HepG2 (cell line): ENCODE measurements at regions not wholly inside any gene's neighbourhood (a gene's known extent, or its start where the extent isn't known, plus 50 kb on each side); places are given as distances from the start of the nearest gene placed in this dataset.

Experiments
- ATAC-seq: fragments of 200-7000 bp; cut with Tn5 transposase; 3 replicates; pipeline ENCODE4 v1.9.1; 2020; ENCODE audit warnings: mild to moderate bottlenecking, moderate library complexity
- BruUV-seq: library from RNA; stranded (reverse); fragments of 400-500 nt; replicated peaks from 2 replicates; lab custom pipeline; 2021; lab: Mats Ljungman, UMichigan
- CTCF ChIA-PET: fragments of 300-600 bp; formaldehyde crosslinking; extraction: SDS; loops from one replicate; lab custom pipeline; 2021; ENCODE audit warnings: low total read pairs, inconsistent platforms, low intra/inter-chr PET ratio; lab: Yijun Ruan, JAX
- POLR2A ChIA-PET: fragments of 350-600 bp; sonication (Branson Sonifier 250); formaldehyde crosslinking; loops from one replicate; lab custom pipeline; 2020; ENCODE audit warnings: antibody characterized with exemption, inconsistent platforms; lab: Yijun Ruan, JAX
- DNase-seq: peaks from one replicate; pipeline ENCODE4 v3.0.0-alpha.2; 2015; ENCODE audit warnings: low spot score
- FAIRE-seq: peaks from 3 replicates; lab custom pipeline; 2011; peaks lifted over from hg19 to GRCh38; lab: Jason Lieb, UNC
- H2AFZ ChIP-seq: one replicate; pipeline ENCODE4 v1.6.1; 2011; ENCODE audit warnings: low read length, inconsistent platforms
- H3K27ac ChIP-seq: fragments of 300-600 bp; 3 replicates; pipeline ENCODE4 v1.8.0; 2011; ENCODE audit warnings: mixed run types, mild to moderate bottlenecking, mixed read lengths, low read length, inconsistent platforms; ENCODE audit not compliant: insufficient read depth; ENCODE audit errors: extremely low read length
- H3K27me3 ChIP-seq, 2 experiments: fragments of 200-600 bp in 1 of 2; 2 replicates in 1 of 2; 3 replicates in 1 of 2; pipeline versions ENCODE4 v1.6.0 to v1.8.0; 2011; ENCODE audit warnings: low read length in 2 of 2, mild to moderate bottlenecking in 2 of 2, moderate library complexity in 2 of 2, inconsistent platforms in 1 of 2; ENCODE audit not compliant: insufficient read depth in 2 of 2, control insufficient read depth in 1 of 2
- H3K36me3 ChIP-seq, 2 experiments: fragments of 200-600 bp in 1 of 2; replicated peaks in 1 of 2; 2 replicates in 1 of 2; 3 replicates in 1 of 2; pipeline versions ENCODE4 v1.5.1 to v1.8.0; 2011; ENCODE audit warnings: low read length in 2 of 2, inconsistent platforms in 1 of 2; ENCODE audit not compliant: insufficient read depth in 2 of 2, control insufficient read depth in 1 of 2
- H3K4me1 ChIP-seq: 2 replicates; pipeline ENCODE4 v1.5.1; 2012; ENCODE audit warnings: low read length, inconsistent platforms; ENCODE audit not compliant: insufficient read depth
- H3K4me2 ChIP-seq: 2 replicates; pipeline ENCODE4 v1.6.0; 2011; ENCODE audit warnings: low read depth, low read length, inconsistent platforms
- H3K4me3 ChIP-seq, 3 experiments: fragments of 200-600 bp in 1 of 3; sonication (generic), shearing (Covaris generic) in 1 of 3; replicated peaks in 1 of 3; 2 replicates each; pipeline ENCODE4 v1.5.1; 2011 to 2016; ENCODE audit warnings: low read length in 3 of 3, inconsistent platforms in 2 of 3, low read depth in 2 of 3, mild to moderate bottlenecking in 2 of 3, control low read depth in 1 of 3, mixed read lengths in 1 of 3; ENCODE audit not compliant: insufficient read depth in 1 of 3
- H3K79me2 ChIP-seq: one replicate; pipeline ENCODE4 v1.6.1; 2011; ENCODE audit warnings: low read length, inconsistent platforms; ENCODE audit not compliant: insufficient read depth
- H3K9ac ChIP-seq: 2 replicates; pipeline ENCODE4 v1.6.0; 2011; ENCODE audit warnings: mild to moderate bottlenecking, low read depth, low read length, inconsistent platforms; ENCODE audit not compliant: insufficient read depth
- H3K9me3 ChIP-seq: 2 replicates; pipeline ENCODE4 v1.5.1; 2012; ENCODE audit warnings: mild to moderate bottlenecking, low read length
- H4K20me1 ChIP-seq: 2 replicates; pipeline ENCODE4 v1.6.0; 2011; ENCODE audit warnings: inconsistent platforms, mild to moderate bottlenecking, low read length, moderate library complexity; ENCODE audit not compliant: insufficient read depth
- BHLHE40 ChIP-seq: IDR thresholded peaks from 2 replicates; pipeline ENCODE4 v1.6.1; 2011; ENCODE audit warnings: low read length, improper control_type of control experiment
- EHMT2 ChIP-seq: fragments of 200-600 bp; sonication (generic); IDR thresholded peaks from 2 replicates; pipeline ENCODE4 v1.7.0; 2017; ENCODE audit warnings: antibody characterized with exemption, low read depth, low read length, borderline replicate concordance
- HOXA5 ChIP-seq: sonication (generic); formaldehyde crosslinking; IDR thresholded peaks from 2 replicates; pipeline ENCODE4 v1.4.0; 2020; ENCODE audit warnings: missing genetic modification reagents
- KAT7 ChIP-seq: IDR thresholded peaks from 2 replicates; pipeline ENCODE4 v1.6.1; 2018; ENCODE audit warnings: borderline replicate concordance, missing compliant biosample characterization
- KDM5B ChIP-seq: sonication (generic); formaldehyde crosslinking; IDR thresholded peaks from 2 replicates; pipeline ENCODE4 v1.4.0; 2020; ENCODE audit warnings: missing genetic modification reagents, mild to moderate bottlenecking, borderline replicate concordance
- MYPOP ChIP-seq: sonication (generic); formaldehyde crosslinking; IDR thresholded peaks from 2 replicates; pipeline ENCODE4 v1.8.1; 2023; ENCODE audit warnings: mild to moderate bottlenecking, moderate library complexity, missing genetic modification reagents
- PLSCR1 ChIP-seq: sonication (generic); formaldehyde crosslinking; IDR thresholded peaks from 2 replicates; pipeline ENCODE4 v1.5.0; 2020; ENCODE audit warnings: missing genetic modification reagents, mild to moderate bottlenecking, borderline replicate concordance
- SAP130 ChIP-seq: IDR thresholded peaks from 2 replicates; pipeline ENCODE4 v1.6.1; 2016; ENCODE audit warnings: low read depth
- ZNF569 ChIP-seq: sonication (generic); formaldehyde crosslinking; IDR thresholded peaks from 2 replicates; pipeline ENCODE4 v1.5.0; 2020; ENCODE audit warnings: mild to moderate bottlenecking, missing genetic modification reagents, moderate library complexity, borderline replicate concordance
- WGBS: methylation state at CpG from one replicate; pipeline ENCODE4 v1.1.6; 2017; ENCODE audit warnings: low lambda C conversion rate; 5-methylcytosine and 5-hydroxymethylcytosine counted together
- in situ Hi-C: cut with HindIII; loops from 2 replicates; pipeline ENCODE4 v1.10.0; 2017; ENCODE audit warnings: low pct_unique_long_range_greater_than_20kb; ENCODE audit not compliant: extremely low pct_ligation_motif_present
- intact Hi-C: fragments of 100-400 bp; cut with micrococcal nuclease; formaldehyde crosslinking; loops from one replicate; pipeline ENCODE4 v1.10.0; 2022; ENCODE audit not compliant: unreplicated experiment

DNA sequence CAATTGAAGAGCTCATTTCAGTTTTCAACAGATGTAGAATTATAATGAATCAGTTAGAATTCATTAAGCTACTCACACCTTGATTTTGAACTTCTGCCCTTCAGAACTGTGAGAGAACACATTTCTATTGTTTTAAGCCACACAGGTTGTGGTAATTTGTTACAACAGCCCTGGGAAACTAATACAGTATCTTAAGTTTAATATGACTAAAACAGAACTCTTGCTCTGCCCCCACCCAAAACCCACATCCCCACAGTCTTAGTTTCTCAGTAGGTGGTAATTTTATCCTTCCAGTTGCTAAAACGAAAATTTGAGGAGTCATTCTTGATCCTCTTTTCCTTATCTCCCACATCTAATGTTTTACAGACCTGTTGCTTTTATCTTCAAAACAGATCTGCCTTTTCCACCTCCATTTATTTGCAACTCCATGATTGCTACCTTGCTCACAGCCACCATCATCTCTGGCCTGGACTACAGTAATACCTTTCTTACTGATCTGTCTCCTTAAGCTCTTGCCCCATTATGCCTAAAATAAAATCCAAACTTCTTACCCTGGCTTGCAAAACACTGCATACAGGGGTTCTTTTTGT lies 72.8 kb upstream of the NXPH1 start:
- no peak for TF ChIP-seq MYPOP (CRISPR knock-in tag)
- TF ChIP-seq SAP130 (CRISPR knock-in tag) = no peak
- TF ChIP-seq KAT7 = no peak
- no peak for TF ChIP-seq HOXA5 (CRISPR knock-in tag)
- no peak for TF ChIP-seq EHMT2
- no peak for TF ChIP-seq KDM5B (CRISPR knock-in tag)
- no peak for TF ChIP-seq BHLHE40
- TF ChIP-seq PLSCR1 (CRISPR knock-in tag) = no peak
- TF ChIP-seq ZNF569 (CRISPR knock-in tag) = no peak
- TF ChIP-seq, all 625 proteins: peak for 0
- H3K27ac ChIP-seq = no peak overlapping the region
- FAIRE-seq = no peak
- no peaks in the 10 kb centered on the region for H3K79me2 ChIP-seq
- H3K4me2 ChIP-seq = no peak overlapping the region
- H4K20me1 ChIP-seq = no peaks in the 10 kb centered on the region
- H3K4me3 ChIP-seq = no peak overlapping the region
- ChIA-PET POLR2A (no interaction called here), CTCF (no interaction called here)
- no peaks in the 10 kb centered on the region for H3K27me3 ChIP-seq
- no peaks in the 10 kb centered on the region for H3K36me3 ChIP-seq
- no peak overlapping the region for H2AFZ ChIP-seq
- in situ Hi-C loops = no loop called here
- H3K4me1 ChIP-seq = no peaks in the 10 kb centered on the region
- no peak for DNase-seq
- intact Hi-C loops = no loop called here
- no peaks in the 10 kb centered on the region for H3K9me3 ChIP-seq
- no TSS peak for BruUV-seq
- H3K9ac ChIP-seq = no peak overlapping the region
- 0% methylated on average over 1 of the region's 1 CpG for WGBS
- ATAC-seq = no peak
